Fibroblast of skin of left quadriceps (primary cell): ENCODE measurements at regions not wholly inside any gene's neighbourhood (a gene's known extent, or its start where the extent isn't known, plus 50 kb on each side); places are given as distances from the start of the nearest gene placed in this dataset.

Experiments used
- DNase-seq, 2 experiments: peaks; one replicate each; pipeline ENCODE4 v3.0.0-alpha.2; 2013; ENCODE audit warnings: low read depth in 2 of 2

DNA sequence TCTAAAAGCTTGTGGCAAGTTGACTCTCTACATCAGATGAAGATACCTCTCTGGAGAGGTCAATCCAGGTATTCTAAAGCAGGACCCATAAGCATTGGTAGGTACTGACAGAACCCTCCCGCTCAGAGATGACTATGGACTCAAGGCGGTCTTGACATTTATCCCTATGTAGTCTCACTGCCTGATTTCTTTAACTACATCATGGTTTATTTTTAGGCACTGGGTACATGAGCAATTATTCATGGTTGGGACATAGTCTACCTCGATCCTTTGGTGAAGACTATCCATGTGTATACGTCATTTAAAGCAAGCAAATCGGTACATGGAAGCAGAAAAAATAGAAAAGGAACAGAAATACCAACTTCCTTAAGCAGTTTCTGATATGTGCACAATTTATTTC is 136.2 kb upstream of the TAB2 start:
- no peak for DNase-seq

DNA sequence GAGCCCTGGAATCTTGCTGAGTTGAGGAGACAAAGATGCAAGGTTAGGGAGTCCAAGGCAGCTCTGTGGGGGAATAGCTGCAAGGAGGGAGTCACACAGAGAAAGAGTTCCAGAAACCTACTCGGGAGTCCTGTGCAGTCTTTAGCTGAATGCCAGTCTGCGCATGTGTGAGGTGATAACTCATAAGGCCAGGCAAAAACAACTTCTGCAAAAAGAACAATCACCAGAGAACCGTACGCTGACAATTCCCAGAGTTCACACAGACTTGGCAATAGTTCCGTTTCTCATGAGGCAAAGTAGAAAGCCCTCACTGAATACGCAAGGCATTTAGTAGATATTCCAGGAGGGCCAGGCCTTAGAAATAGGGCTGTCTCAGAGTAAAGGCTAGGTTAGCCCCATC is 135.2 kb upstream of the TAB2 start:
- DNase-seq: no peak

DNA sequence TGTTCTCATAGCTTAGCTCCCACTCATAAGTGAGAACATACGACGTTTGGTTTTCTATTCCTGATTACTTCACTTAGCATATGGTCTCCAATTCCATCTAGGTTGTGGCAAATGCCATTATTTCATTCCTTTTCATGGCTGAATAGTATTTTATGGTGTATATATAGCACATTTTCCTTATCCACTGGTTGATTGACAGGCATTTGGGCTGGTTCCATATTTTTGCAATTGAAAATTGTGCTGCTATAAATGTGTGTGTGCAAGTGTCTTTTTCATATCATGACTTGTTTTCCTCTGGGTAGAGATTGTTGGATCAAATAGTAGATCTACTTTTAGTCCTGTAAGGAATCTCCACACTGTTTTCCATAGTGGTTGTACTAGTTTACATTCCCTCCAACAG is 133.0 kb upstream of the TAB2 start:
- no peak for DNase-seq

DNA sequence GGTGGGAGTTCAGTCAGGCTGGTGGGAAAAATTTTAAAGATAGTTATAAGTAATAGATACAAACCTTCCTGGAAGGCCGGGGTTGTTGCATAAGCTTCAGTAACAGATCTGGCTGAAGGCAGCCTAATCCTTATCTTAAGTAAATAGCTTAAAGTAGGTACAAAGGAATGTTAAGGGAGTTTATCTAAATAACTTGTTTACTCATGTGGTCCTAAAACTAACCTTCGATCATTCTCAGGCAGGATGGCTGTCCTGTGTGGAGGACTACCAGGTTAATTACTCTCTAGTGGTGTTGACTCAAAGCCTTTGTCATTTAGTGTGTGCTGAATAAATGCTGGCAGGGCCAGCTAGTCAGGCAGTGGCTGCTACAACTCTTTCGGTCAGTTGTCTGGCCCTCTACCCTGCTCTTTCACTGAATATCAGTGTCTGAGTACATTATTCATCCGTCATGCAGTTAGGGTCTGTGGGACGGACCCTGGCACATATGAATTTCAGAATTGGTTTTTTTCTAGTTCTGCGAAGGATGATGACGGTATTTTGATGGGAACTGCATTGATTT is 131.6 kb upstream of the TAB2 start:
- DNase-seq: no peak

DNA sequence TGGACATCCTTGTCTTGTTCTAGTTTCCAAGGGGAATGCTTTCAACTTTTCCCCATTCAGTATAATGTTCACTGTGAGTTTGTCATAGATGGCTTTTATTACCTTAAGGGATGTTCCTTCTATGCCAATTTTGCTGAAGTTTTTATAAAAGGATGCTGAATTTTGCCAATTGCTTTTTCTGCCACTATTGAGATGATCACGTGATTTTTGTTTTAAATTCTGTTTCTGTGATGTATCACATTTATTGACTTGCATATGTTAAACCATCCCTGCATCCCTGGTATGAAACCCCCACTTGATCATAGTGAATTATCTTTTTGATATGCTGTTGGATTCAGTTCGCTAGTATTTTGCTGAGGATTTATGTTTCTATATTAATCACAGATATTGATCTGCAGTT is 130.6 kb upstream of the TAB2 start:
- no peak for DNase-seq

DNA sequence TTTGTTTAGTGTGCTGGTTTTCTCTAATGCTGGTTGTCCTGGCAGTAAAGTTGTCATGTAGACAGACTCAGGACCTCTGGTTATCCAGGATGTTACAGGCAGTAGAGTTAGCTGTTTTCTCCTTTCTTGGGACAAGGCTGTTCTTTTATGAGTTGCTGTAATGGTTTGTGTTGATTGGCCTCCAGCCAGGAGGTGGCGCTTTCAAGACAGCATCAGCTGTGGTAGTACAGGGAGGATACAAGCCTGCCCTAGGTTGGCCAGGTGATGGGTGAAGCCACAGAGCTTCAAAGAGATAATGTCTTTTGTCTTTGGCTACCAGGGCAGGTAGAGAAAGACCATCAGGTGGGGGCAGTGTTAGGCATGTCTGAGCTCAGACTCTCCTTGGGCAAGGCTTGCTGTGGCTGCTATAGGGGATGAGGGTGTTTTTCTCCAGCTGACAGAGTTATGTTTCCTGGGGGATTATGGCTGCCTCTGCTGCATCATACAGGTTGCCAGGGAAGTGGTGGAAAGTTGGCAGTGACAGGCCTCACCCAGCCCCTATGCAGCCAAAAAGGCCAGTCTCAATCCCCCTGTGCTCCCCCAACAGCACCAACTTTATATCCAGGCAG is 127.2 kb upstream of the TAB2 start:
- no peak for DNase-seq

DNA sequence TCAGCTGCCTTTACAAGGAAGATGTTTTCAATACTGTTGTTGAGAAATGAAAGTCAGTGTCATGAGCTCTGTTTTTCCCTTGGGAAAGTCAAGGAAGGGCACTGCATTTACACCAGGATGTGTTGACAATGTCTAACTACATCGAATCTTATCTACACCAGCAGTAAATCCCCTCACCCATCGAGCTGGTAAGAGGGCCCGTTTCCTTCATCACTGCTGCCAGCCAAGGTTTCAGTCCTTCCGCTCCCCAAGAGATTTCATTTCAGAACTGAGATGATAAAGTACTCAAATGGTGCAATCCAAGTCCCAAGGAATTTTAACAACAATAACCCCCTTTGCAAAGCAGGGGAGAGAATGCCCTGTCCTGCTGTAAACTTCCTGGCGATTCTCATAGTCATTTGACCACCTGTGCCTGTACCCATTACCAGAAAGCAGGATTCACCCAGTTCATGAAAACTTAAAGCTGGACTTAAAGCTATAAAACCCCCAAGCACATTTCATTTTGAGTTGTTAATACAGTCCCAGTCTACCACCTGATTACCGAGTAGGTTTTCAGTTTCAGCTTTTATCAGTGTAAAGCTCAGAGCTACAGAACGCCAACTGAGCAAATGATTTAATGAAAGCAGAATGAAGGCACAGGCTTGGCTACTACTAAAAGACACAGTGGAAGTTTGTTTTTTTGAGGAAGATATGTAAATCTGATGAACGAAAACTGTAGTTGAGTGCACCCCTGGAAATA is 122.5 kb upstream of the TAB2 start:
- DNase-seq: no peak

DNA sequence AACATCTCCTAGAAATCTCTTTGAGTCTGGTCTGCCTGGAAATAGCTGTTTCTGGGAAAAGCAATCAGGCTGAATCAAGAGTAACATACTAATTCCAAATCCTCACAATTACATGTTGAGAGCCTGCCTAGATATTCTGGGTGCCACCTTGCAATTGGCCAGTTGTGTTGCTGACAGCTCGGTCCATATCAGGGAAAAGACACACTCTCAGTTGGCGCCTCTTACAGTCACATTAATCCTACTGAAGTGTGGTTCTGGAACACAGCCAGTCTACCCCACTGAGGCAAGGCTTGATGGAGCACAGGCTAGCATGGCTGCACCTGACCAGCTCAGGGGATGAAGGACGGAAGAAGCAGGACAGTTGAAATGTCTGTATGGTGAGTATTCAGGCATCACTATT is 121.4 kb upstream of the TAB2 start:
- no peak for DNase-seq

DNA sequence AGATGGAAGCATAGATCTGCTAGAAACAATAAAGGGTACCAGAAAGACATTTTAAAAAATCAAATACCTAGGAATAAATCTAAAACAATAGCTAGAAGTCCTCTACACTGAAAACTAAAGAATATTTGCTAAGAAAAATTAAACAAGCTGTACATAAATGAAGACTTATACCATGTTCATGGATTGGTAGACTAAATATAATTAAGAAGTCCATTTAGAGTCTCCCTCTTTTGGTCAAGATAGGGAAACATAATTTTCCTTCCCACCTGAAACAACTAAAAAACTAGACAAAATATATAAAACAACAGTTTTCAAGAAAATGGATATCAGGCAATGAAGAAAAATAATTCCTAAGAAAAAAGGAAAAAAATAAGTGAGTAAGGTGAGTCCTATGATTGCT is 120.0 kb upstream of the TAB2 start:
- no peak for DNase-seq

DNA sequence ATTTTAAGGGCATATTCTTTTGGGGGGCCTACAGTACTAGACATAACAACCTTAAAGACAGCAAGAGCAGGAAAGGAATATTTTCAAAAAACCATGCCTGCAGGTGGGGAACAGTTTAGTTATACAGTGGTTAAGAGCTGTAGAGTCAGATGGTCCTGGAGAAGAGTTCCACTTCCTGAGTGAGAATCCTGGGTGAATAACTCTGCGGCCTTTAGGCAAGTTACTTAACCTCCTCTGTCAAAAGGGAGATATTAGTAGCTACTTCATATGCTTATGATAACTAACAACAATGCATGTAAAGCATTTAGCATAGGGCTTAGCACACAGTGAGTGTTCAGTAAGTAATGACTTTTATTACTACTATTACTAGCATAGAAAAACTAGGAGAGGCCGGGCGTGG is 119.2 kb upstream of the TAB2 start:
- DNase-seq: no peak

DNA sequence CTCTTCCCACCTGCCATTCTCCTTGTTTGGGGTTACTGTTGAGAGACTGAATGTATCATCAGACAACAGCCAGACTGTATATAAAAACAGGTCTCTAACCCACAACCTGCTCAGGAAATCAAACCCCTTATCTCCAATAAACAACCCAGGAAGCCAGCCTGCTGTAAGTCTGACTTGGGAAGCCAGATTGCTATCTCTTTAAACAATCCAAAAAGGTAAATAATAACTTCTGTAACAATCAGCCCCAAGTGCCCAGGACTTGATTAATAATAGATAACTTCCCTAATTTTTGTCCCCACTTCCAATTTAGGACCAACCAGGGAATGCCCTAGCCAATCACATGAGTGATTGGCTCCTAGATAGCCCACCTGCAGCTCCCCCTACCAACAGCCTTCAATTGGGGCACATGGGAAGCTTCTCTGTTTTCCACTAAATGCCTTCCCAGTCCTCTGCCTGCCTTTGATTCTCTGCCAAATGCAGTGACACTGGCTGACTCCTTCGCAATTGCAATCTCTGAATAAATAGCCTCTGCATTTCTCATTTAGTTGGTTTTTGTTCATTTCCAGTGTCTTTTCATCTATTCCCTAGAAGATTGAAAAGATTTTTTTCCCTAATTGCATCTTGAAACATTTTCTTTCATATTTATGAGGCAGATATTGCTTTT is 117.1 kb upstream of the TAB2 start:
- no peak for DNase-seq

DNA sequence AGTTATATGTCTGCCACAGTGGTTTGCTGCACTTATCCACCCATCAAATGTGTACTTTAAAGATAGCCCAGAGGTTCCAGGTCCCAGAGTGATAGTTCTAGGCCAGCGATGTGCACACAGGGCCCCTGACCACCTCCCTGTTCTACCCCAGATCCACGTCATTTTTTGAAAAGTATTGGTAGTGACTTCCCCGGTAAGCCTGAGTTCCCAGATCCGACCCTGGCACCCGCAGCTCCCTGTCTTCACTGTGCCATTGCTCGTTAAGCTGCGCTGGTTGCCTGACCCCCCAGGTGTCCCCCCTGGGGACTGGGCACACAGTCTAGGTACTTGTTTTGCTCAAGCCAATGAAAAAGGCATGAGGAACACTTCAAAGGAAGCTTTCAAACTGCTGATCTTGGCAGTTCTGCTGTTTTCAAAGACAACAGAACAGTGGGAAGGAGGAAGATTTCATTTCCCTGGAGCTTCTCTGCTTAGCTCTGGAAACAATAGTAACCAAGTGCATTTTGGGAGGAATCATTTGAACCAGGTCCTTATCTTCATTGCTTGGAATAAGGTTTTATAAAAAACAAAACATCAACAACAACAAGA is 116.3 kb upstream of the TAB2 start:
- no peak for DNase-seq

DNA sequence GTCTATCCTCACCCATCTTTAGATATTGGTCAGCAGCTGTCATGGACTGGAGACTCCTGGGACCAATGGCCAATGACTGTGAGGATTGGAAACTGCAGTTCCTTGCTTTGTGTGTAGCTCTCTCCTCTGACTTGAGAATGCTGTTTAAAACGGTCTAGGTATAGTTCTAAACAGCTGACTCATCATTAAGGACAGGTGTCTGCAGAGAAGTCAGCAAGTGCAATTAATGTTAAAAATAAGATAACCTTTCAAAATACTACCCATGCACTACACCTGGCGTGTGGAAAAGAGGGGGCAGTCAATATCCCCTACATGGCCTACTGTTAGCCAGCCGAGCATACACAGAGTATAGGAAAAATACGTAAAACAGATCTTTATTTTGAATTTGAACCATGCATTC is 115.4 kb upstream of the TAB2 start:
- no peak for DNase-seq

DNA sequence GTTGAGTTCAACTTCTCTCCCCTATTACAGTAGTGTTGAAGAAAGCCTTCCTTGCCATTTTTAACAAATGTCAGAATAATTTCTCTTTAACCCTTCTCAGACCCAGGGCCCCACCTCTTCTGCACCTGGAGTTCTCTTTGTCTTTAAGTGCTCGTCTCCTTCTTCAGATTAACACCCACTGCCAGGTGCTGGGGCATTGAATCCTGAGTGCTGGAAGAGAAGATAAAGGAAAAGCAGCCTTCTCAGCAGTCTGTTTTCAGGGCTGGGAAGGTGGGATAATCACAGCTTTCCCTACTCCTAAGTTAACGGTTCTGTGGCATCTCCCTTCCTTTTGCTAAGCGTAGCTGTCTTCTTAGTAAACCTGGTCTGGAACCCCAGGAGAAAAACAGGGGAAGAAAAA is 114.6 kb upstream of the TAB2 start:
- DNase-seq: no peak

DNA sequence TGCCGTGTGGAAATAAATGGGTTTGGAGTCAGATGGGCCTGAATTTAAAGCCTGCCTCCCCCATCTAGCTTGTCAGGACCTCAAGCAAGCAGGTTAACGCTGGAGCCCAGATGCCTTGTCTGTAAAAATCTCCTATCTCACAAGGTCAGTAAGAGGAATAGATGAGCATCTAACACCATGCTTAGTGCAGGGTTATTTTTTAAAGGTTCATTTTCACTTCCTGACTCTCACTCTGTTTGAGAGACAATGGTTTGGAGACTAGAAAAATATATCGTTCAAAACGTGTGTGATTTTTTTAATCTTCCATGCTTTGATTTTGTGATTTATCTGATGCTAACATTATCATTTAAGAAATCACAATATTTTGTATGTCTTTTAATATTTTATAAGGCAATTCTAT is 114.0 kb upstream of the TAB2 start:
- no peak for DNase-seq

DNA sequence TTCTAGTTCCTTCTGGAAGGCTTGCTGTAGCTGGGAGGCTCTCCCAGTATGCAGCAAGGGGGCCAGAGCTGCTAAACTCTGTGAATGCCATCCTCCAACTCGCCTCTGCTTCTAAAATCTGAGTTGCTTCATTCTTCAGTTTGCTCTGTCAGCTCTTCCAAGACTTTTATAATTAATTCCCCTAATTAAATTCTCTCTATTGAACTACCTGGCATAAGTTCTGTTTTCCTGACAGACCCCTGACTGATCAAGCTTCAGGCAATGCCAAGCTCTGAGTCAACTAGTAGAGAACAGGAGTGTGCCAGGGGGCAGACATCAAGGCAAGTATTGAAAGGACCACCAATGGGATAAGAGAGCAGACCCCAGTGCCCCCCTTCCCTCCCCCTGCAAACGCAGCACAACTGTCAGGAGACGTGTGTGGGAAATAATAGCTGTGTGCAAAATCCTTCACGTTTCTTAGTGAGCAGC is 109.3 kb upstream of the TAB2 start:
- no peak for DNase-seq

DNA sequence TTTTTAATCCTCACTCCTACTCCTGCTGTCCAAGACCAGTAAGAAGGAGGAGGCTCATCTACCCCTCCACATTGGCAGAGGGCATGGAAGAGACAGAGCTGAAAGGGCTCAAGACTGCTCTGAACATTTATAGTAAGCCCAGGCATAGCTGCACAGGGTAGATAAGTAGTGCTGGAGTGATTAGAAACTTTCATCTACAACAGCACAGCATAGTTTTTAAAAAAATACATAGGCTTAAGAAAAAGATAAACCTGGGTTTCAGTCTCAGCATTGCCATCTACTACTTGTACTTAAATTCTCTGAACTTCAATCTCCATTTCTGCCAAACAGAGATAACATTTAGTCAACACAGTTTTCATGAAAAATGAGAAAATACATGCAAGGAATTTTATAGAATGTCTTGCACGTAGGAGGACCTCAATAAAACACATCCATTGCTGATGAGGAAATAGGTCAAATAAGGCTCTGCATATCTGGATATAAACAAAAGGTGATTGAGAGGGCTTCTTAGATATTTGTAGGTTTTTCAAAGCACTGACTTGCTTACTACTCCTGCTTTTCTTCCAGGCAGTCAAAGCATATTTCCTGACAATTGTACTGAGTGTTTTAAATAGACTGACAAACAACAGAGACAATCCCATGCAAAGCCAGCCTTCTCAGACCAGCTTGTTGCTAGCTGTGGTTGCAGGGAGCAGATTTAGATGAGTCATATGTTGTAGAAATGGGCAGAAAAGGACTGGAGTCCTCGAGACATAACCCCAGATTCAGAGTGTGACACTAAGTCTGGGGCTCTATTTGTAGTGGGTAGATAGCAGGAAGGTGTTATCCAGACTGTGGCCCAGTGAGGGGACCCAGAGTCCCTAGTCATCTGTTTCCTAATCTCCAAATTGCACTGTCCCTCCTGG is 107.4 kb upstream of the TAB2 start:
- DNase-seq: no peak

DNA sequence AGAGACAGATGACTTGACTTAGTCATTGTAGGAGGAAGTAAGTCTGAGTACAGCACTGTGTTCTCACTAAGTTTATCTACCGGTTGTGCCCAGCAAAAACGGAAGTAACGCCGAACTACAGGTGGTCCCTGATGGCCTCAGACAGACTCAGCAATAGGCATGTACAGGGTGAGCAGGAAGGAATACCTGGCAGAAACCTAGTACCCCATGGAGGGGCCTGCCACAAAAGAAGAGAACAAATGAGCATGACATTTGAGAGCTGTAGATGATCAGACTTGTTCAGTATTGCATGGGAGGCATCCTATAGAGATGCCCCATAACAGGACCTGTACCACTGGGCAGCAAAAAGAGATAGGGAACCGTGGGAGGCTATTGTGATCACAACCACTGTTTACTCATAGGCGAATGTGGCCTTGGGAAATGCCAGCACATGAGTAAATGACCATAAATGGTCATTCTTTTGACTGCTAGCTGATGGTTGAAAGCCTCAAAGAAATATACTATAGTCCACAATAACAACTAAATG is 106.4 kb upstream of the TAB2 start:
- DNase-seq: no peak

DNA sequence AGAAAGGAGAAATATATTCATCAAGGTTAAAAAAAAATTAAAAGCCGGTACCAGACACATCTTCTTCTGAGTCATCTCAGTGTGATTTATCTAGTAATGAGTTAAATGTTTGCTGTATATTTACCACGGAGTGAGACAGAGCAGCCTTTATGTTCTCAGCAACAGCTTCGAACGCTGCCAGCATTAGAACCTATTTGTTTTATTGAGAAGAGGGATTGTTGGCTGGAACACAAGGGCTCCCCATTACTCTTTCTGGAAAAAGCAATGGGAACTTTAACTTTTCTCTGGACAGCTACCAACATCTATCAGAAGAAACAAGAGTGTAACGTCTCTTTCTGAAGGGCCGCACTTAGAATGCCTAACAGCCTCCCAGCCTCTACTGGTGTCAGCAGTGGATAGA is 105.3 kb upstream of the TAB2 start:
- no peak for DNase-seq

DNA sequence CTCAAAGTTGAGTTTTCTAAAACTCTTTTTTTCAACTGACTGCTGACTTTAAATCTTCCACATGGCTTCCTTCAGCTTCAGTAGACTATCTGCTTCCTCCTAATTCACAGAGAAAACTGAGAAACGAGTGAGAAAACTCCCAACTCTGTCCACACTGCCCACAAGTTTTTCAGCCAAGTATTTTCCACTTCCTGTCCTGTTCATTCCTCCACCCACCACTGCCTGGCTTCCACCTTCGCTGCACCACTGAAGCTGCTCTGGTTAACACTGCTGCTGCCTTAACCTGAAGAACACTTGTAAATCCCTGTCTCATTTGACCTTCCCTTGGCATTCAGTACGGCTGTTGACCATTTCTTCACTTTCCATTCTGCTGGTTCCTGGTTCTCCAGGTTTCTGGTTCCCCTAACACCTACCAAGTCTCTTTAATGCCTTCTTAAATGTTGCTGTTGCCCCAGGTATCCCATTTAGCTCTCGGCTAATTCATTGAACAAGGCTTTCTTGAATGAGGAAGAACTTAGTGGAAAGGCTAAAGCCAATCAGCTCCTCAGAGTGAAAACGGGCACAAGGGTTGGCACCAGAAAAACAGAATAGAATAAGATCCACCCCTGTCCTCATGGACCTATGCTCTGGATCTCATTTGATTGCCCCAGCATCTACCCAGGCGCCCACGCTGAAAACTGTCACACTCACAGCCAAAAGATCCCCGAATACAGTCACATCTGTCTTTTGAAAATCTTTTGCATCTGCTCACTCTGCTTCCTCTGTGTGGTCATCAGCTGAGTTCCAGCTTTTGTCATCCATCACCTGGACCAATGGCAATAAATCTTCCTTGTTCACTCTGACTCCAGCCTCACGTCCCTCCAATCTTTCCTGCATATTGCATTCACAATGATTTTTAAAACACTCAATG is 104.4 kb upstream of the TAB2 start:
- DNase-seq: no peak
